NB4 (cell line): ENCODE measurements at regions not wholly inside any gene's neighbourhood (a gene's known extent, or its start where the extent isn't known, plus 50 kb on each side); places are given as distances from the start of the nearest gene placed in this dataset.

Source experiments
- DNase-seq: peaks from one replicate; pipeline ENCODE4 v3.0.0; 2010; ENCODE audit warnings: low read depth
- H3K4me3 ChIP-seq: one replicate; pipeline ENCODE4 v1.5.1; 2011; ENCODE audit warnings: mild to moderate bottlenecking, low read depth, low read length, moderate library complexity
- CTCF ChIP-seq: IDR thresholded peaks from one replicate; pipeline ENCODE4 v1.5.1; 2012; ENCODE audit warnings: low read depth, low read length
- MAX ChIP-seq: IDR thresholded peaks from 2 replicates; pipeline ENCODE4 v1.6.1; 2011; ENCODE audit warnings: low read depth, low read length
- MYC ChIP-seq: IDR thresholded peaks from 2 replicates; pipeline ENCODE4 v1.6.1; 2011; ENCODE audit warnings: low read depth, low read length
- POLR2A ChIP-seq: IDR thresholded peaks from 2 replicates; pipeline ENCODE4 v1.6.1; 2011; ENCODE audit warnings: mild to moderate bottlenecking; ENCODE audit not compliant: insufficient read length; ENCODE audit errors: extremely low read depth

DNA sequence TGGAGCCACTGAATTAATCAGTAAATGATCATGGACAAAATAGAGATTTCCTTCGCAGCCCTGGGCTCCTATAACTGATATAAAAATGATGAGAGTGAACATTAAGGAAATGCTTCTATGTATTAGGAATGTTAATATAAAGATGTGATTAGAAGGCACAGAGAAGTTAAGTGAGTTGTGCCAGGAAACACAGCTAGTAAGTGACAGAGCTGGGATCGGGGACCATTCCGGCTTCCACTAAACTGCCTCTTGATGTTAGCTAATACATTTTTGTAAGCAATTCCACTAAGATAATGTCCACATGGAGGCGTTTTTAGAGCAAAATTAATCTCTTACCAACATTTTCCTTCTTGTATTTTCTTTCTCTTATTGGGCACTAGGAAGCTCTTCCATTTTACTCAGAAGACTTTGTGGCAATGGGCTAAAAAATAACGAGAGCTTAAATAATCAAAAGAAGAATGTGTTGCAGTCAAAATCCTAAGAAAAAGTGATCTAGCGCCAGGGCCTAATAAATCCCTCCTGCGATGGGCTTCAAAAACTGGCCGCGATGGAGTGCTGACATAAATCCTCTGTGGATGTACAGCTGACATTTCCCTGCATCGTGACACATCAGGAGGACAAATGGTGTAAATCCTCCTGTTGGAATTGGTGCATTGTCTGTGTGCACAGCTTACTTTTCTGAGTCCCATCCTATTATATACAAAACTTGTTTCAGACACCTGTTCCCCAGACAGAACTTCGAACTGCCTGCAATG is 326.1 kb upstream of the MAF start:
- TF ChIP-seq MYC (no peak), MAX (no peak), POLR2A (no peak), CTCF (no peak)
- DNase-seq: no peak
- no peak overlapping the region for H3K4me3 ChIP-seq

- H3K4me3 ChIP-seq: no peak overlapping the region
- TF ChIP-seq MAX (no peak), CTCF (no peak), POLR2A (no peak), MYC (no peak)
- DNase-seq: no peak
These were observed 322.9 kb upstream of the MAF start for GRCh38 chr16:79923431-79923830.

- DNase-seq: no peak
- no peak overlapping the region for H3K4me3 ChIP-seq
- TF ChIP-seq POLR2A: no peak
- TF ChIP-seq MAX: no peak
- no peak for TF ChIP-seq CTCF
- no peak for TF ChIP-seq MYC
These were observed 320.1 kb upstream of the MAF start for GRCh38 chr16:79920685-79921084.

- TF ChIP-seq MAX (no peak), CTCF (no peak), MYC (no peak), POLR2A (no peak)
- DNase-seq: no peak
- no peak overlapping the region for H3K4me3 ChIP-seq
These were observed 318.4 kb upstream of the MAF start for GRCh38 chr16:79918916-79919315.

DNA sequence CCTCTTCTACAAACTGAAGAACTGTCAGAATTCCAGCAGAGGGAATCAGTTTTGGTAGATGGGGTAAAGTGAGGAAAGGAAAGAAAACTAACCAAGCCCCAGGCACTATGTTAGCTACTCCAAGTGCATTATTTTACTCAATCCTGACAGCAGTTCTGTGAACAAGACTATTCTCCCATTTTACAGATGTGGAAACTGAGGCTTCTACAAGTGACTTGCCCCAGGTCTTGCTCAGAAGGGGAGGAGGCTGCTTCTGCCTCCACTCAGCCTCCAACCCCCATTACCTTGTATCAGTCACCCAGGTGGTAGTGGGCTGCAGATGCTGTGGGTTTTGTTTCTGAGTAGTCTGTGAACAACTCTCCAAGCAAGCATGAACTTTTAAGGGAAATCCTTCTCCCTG is 315.2 kb upstream of the MAF start:
- no peak for TF ChIP-seq MYC
- TF ChIP-seq MAX: no peak
- TF ChIP-seq CTCF: no peak
- no peak for TF ChIP-seq POLR2A
- no peak overlapping the region for H3K4me3 ChIP-seq
- DNase-seq: no peak
